SH-SY5Y (cell line): ENCODE measurements at regions not wholly inside any gene's neighbourhood (a gene's known extent, or its start where the extent isn't known, plus 50 kb on each side); places are given as distances from the start of the nearest gene placed in this dataset.
A peak's percentile ranks its signal among the peaks of the same experiment; 100 is the strongest.

Experiments
- GATA2 ChIP-seq: IDR thresholded peaks from 2 replicates; pipeline ENCODE4 v1.6.1; 2011; ENCODE audit warnings: mild to moderate bottlenecking, low read depth, low read length
- GATA3 ChIP-seq: IDR thresholded peaks from 2 replicates; pipeline ENCODE4 v1.6.1; 2011; ENCODE audit warnings: low read depth, mild to moderate bottlenecking, low read length, moderate library complexity

DNA sequence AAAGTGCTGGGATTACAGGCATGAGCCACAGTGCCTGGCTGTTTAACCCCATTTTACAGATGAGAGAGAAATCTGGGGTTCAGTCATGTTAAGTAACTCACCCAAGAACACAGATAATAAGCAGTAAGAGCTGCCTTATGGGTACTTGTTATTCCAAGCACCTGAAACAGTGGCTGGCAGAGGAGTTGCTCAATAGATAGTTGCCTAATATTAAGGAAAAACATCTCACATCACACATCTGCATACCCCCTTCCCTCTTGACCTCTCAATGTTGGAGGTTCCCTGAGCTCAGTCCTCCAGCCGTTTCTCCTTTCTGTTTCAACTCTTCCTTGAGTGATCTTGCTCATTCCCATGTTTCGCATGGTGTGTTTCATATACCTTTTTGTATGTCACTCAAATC lies 401.9 kb downstream of the KLF12 start:
- no peak for TF ChIP-seq GATA3
- TF ChIP-seq GATA2 = no peak

DNA sequence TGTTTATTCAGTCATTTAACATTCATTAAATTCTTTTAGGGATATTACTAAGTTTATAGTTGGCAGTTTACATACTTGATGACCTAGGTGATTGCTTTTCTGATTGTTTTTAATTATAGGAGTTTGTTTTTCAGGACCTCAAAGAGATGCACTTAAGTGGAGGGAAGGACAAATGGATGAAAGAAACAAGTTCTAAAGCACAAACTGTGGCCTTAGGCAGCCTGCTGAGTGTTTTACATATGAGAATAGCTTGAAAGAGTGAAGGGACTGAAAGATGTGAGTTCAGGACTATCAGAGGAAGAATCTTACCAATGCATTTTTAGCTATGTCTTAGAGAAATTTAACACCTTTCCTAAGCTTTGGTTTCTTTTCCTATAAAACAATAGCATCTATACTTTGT lies 402.6 kb downstream of the KLF12 start:
- TF ChIP-seq GATA3 (no peak), GATA2 (no peak)

DNA sequence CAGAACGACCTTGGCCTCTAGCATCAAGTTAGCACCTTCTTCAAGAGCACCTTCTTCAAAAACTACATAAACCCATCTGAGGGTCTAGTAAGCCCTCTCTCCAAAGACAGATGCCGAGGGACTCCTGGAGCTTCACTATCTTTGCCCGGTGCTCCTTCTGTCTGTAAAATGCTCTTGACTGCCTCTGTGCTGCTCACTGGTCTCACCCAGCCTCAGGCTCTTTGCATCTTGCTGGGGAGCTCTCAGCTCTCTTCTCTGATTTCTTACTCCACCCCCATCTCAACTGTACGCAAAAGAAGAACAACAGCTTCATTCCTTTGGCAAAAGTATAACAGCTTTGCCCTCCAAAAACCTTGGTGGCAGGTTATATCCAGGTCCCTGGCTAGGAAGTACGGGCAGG lies 404.2 kb downstream of the KLF12 start:
- TF ChIP-seq GATA2 = no peak
- TF ChIP-seq GATA3 = no peak

DNA sequence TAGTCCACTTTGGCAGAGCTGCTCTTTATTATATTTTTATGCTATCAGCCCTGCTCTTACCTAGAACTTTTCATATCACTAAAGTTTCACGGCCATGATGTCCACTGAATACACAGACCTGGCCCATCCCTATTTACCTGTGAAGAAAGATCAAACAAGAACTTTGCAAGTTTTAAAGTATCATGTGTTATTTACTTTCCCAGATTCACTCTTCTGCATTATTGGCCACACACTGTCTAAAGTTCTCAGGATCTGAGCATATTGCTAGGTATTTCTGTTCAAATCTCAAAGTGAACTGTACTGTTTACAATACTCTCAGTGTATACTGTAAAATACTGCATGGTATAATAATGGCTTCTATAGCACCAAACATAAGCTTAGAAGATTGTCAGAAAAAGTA lies 405.2 kb downstream of the KLF12 start:
- no peak for TF ChIP-seq GATA2
- no peak for TF ChIP-seq GATA3

DNA sequence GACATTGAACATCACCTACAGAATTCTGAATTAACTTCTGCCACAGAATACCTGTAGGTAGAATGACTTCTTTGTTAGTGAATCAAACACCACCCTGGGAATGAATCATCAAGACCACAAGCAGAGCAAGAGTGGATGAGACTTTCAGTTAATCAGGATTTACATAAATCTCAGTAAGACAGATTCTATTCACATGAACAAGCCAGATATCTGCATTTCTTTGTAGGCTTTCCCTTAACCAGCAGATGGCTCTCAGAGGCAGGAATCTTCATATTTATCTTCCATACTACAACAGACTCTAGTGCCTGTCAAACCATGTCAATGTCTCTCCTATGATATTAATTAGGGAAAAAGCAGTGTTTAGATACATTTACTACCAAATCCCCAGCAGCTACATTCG lies 412.1 kb downstream of the KLF12 start:
- TF ChIP-seq GATA3 (no peak), GATA2 (no peak)

DNA sequence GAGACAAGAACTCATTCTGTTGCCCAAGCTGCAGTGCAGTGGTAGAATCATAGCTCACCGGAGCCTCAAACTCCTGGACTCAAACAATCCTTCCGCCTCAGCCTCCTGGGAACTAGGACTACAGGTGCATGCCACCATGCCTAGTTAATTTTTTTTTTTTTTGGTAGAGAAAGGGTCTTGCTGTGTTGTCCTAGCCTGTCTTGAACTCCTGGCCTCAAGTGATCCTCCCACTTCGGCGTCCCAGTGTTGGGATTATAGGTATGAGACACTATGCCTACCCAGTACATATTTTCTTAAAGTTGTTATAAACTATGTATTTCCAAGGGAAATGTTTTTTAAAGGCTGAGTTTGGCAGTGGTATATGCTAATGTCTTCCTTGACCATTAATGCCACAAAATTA lies 412.6 kb downstream of the KLF12 start:
- no peak for TF ChIP-seq GATA2
- TF ChIP-seq GATA3 = no peak

DNA sequence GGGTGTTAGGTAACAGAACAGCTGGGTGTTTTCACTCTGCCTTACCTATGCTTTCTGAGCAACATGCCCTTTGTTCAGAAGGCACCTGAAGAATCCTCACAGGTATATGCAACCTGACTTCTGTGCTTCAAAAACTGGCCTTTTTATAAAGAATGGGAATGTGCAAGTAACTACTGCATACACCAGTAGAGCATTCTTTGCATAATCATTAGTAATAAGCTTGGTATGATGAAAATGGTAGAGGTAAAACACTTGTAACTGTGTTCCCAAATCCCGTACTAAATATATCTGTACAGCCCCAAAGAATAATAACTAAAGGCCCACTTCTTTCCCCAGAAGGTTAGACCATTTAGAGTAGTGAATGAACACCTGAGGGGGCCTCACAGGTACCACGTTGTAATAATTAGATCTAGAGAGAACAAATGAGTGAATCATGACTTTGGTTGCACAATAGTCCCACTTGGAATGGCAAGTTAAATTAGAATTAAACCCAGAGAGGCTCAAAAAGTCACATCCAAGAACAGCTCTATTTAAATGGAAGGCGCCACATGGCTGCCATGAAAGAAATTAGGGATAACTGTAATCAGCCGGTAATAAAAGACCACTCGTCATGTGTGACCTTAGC lies 413.9 kb downstream of the KLF12 start:
- TF ChIP-seq GATA2 (no peak), GATA3 (no peak)

DNA sequence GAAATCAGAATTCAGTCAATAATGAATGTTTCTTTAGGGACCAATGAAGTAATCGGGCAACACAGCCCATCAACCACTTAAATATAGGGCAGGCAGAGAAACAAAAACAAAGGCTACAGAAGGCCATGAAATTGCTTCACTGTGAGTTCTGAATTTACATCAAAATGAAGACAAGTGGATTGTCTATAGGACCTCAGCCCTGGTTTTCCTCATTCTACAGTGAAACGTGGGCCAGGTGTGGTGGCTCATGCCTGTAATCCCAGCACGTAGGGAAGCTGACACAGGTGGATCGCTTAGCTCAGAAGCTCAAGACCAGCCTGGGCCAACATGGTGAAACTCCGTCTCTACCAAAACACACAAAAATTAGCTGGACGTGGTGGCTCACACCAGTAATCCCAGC lies 416.0 kb downstream of the KLF12 start:
- TF ChIP-seq GATA2 = no peak
- no peak for TF ChIP-seq GATA3

DNA sequence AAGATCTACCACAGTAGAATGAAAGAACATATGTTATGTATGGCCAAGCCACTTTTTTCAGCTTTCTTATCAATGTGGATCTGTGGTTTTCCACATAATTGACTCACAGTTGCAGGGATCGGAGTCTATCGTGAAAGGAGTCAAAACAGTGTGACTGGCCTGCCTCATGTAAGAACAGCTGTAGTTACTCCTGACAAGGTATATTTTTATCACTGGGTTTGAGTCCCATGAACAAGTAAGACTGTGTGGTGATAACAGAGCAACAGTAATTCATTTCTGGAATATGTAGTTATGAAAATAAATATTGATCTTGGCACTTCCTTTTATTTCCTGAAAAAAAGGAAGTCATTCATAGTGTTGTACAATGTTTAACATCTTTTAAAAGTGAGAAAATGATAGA lies 416.6 kb downstream of the KLF12 start:
- TF ChIP-seq GATA3 (peak; percentile 59), GATA2 (peak; percentile 69)

DNA sequence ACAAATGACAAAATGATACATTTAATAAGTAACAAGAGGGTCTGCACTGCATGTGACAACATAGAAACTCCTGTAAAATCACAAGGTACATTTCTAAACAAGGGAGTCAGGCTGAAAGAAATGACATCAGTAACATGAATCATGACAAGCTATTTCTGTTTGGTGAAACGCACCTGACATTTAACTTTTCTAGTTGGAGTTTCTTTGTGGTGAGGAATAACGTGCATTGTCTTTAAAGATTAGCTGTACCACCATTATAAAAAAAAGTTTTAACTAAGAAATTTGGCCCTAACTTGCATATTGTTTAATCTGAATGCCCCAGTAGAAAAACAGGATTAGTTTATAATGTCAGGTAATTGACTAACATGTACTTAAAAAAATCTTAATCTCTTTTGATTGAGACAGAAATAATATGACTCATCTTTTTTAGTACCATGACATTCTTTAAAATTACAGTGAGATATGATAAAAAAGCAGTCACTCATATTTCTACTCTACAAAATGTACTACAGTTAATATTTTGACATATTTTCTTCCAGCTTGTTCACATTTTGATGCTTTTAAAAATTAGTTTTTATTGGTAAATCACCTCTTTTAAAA lies 418.2 kb downstream of the KLF12 start:
- no peak for TF ChIP-seq GATA2
- TF ChIP-seq GATA3 = no peak

DNA sequence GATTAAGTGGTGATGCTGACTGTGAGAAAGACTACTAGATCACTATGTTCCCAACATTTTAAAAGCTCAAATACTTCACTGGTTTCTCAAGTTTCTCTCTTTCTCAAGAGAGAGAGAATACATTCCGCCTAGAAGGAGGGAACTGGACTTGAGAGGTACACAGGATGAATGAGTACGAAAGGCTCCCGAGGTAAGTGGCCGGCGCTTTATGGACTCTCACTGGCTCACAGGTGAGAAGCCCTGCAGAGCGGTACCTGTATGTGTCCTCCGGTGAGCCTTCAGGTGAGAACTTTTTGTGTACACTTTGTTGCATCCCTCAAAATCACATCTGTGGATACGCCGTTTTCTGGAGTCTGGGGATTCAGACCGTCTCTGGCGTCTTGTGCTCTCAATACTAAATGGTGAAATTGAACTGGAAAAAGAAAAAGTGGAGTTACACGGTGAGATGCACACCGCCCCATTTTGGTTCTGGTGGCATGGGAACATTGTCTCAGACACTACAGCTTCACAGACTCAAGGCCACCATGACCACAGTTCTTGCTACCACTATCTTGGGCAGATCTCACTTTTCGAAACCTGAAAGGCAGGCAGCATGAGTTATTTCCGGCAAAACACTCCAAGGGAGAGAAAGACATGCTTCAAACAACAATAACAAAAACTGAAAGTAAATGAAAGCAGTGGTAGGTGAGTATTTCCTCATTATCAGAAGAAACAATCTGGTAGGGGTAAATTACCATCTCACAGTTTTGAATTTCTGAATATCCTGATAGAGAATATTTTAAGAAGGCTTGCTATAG lies 418.9 kb downstream of the KLF12 start:
- TF ChIP-seq GATA2 = no peak
- no peak for TF ChIP-seq GATA3

DNA sequence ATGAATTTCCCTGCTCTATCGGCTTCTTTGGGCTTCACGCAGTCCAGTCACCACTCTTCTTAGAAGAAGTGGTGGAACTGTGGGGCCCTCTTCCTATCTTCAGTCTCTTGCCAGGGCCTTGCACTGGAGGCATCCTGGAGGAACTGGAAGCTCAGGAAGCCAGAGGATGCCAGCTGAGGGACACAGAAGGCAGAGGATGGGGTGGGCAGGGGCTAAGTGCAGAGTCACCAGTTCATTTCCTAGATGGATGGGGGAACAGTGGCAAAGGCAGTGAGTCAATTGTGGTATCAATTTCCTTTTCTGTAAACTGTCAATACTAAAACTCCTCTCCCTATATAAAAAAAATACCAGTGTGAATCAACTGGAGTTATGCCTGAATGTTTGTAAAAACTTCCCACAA lies 419.7 kb downstream of the KLF12 start:
- no peak for TF ChIP-seq GATA3
- no peak for TF ChIP-seq GATA2

DNA sequence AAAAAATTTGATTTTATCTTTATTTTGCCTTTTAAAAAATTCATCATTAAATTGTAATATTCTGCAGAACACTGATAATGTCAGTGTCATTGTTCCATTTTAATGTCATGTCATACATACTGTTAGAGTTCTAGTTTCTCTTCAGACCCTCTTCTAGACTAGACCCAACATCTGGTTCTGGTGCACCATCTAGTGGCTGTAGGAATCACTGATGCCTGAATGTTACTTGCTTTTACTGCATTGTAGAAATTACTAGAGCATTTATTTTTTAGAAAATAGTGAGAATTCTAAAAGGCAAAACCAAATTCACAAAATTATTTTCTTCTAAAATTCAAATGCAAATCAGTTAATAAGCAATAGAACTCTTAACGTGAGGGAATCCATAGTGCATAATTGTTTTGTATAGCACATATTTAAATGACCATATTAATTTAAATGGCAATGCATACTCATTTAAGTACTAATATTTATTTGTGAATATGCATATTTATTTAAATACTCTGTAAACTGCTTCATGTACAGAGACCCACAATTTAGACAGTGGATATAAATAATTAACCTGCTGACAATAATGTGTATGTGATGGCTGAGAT lies 425.7 kb downstream of the KLF12 start:
- TF ChIP-seq GATA3 (no peak), GATA2 (no peak)

DNA sequence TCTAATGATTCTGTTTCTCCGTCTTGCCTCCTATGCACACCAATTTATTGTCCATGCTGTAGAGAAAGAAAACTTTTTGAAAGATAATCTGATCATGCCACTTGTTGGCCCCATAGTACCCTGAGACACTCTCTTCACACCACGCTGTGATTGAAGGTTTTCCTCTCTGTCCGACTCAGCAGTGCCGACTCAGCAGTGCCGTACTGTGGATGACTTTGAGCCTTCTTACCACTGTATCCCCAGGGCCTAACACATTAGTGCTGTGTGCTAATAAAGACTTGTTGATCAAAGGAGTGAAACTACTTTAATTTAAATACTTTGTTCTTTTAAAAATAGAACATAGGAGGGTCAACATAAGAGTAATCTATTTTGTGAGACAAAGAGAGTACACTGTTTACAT lies 429.6 kb downstream of the KLF12 start:
- no peak for TF ChIP-seq GATA3
- no peak for TF ChIP-seq GATA2
